ENCODE measurements at regions not wholly inside any gene's neighbourhood (a gene's known extent, or its start where the extent isn't known, plus 50 kb on each side); places are given as distances from the start of the nearest gene placed in this dataset.

GRCh38 chr2:176763130-176763529, 449.5 kb upstream of the HNRNPA3 start:
- H3K4me3 ChIP-seq, result no peak overlapping the region
- no peaks in the 10 kb centered on the region for H3K4me1 ChIP-seq
- H3K36me3 ChIP-seq, result no peaks in the 10 kb centered on the region
- H3K27ac ChIP-seq, result no peak overlapping the region
- no peaks in the 10 kb centered on the region for H3K27me3 ChIP-seq
- ATAC-seq, result no peak
- in situ Hi-C loops (cut with MboI; ENCODE audit: low sequenced_read_pairs in 4 of 4) (no loop called here), intact Hi-C loops (cut with DNase I; ENCODE audit: low total_unique reads) (no loop called here)
- no peaks in the 10 kb centered on the region for H3K9me3 ChIP-seq
- no peak for TF ChIP-seq POLR2A (IDR thresholded peaks at IDR 0.05)
- no peak for TF ChIP-seq CTCF (IDR thresholded peaks at IDR 0.05 in 4 of 5, conservative IDR thresholded peaks at IDR 0.05 in 1 of 5)
- no peak for DNase-seq

- H3K27ac ChIP-seq, result no peak overlapping the region
- no peaks in the 10 kb centered on the region for H3K27me3 ChIP-seq
- TF ChIP-seq CTCF (IDR thresholded peaks at IDR 0.05 in 4 of 5, conservative IDR thresholded peaks at IDR 0.05 in 1 of 5), result no peak
- no peak for TF ChIP-seq POLR2A (IDR thresholded peaks at IDR 0.05)
- H3K4me3 ChIP-seq, result no peak overlapping the region
- DNase-seq (no peak), ATAC-seq (no peak)
- intact Hi-C loops (cut with DNase I; ENCODE audit: low total_unique reads) (no loop called here), in situ Hi-C loops (cut with MboI; ENCODE audit: low sequenced_read_pairs in 4 of 4) (no loop called here)
- no peaks in the 10 kb centered on the region for H3K36me3 ChIP-seq
- H3K4me1 ChIP-seq, result no peaks in the 10 kb centered on the region
- no peaks in the 10 kb centered on the region for H3K9me3 ChIP-seq
Measured at GRCh38 chr2:176763851-176764404, 448.7 kb upstream of the HNRNPA3 start.

GRCh38 chr2:176764921-176765320, 447.7 kb upstream of the HNRNPA3 start:
- no peak for TF ChIP-seq CTCF (IDR thresholded peaks at IDR 0.05 in 4 of 5, conservative IDR thresholded peaks at IDR 0.05 in 1 of 5)
- TF ChIP-seq POLR2A (IDR thresholded peaks at IDR 0.05), result no peak
- no peak for DNase-seq
- in situ Hi-C loops (cut with MboI; ENCODE audit: low sequenced_read_pairs in 4 of 4), result no loop called here
- no peak for ATAC-seq
- Histone ChIP-seq H3K36me3 (no peaks in the 10 kb centered on the region), H3K4me3 (no peak overlapping the region), H3K9me3 (no peaks in the 10 kb centered on the region), H3K27me3 (no peaks in the 10 kb centered on the region), H3K4me1 (peaks cover 0 to 2% of the 10 kb centered on the region in 2 donors), H3K27ac (no peak overlapping the region)
- intact Hi-C loops (cut with DNase I; ENCODE audit: low total_unique reads), result no loop called here

GRCh38 chr2:176766005-176766404, 446.6 kb upstream of the HNRNPA3 start:
- intact Hi-C loops (cut with DNase I; ENCODE audit: low total_unique reads) (no loop called here), in situ Hi-C loops (cut with MboI; ENCODE audit: low sequenced_read_pairs in 4 of 4) (no loop called here)
- no peak for TF ChIP-seq POLR2A (IDR thresholded peaks at IDR 0.05)
- no peak for TF ChIP-seq CTCF (IDR thresholded peaks at IDR 0.05 in 4 of 5, conservative IDR thresholded peaks at IDR 0.05 in 1 of 5)
- no peaks in the 10 kb centered on the region for H3K9me3 ChIP-seq
- DNase-seq (no peak), ATAC-seq (no peak)
- H3K27ac ChIP-seq, result no peak overlapping the region
- no peaks in the 10 kb centered on the region for H3K27me3 ChIP-seq
- H3K36me3 ChIP-seq, result no peaks in the 10 kb centered on the region
- no peak overlapping the region for H3K4me3 ChIP-seq
- H3K4me1 ChIP-seq, result peaks cover 0 to 3% of the 10 kb centered on the region in 2 donors

GRCh38 chr2:176768185-176768584, 444.4 kb upstream of the HNRNPA3 start:
- in situ Hi-C loops (cut with MboI; ENCODE audit: low sequenced_read_pairs in 4 of 4) (no loop called here), intact Hi-C loops (cut with DNase I; ENCODE audit: low total_unique reads) (no loop called here)
- H3K9me3 ChIP-seq, result no peaks in the 10 kb centered on the region
- no peak overlapping the region for H3K4me3 ChIP-seq
- no peak overlapping the region for H3K27ac ChIP-seq
- DNase-seq, result no peak
- H3K36me3 ChIP-seq, result no peaks in the 10 kb centered on the region
- no peaks in the 10 kb centered on the region for H3K27me3 ChIP-seq
- H3K4me1 ChIP-seq, result peaks cover 0 to 3% of the 10 kb centered on the region in 2 donors
- TF ChIP-seq POLR2A (IDR thresholded peaks at IDR 0.05), result no peak
- TF ChIP-seq CTCF (IDR thresholded peaks at IDR 0.05 in 4 of 5, conservative IDR thresholded peaks at IDR 0.05 in 1 of 5), result no peak
- no peak for ATAC-seq
